ENCODE measurements at regions not wholly inside any gene's neighbourhood (a gene's known extent, or its start where the extent isn't known, plus 50 kb on each side); places are given as distances from the start of the nearest gene placed in this dataset.

DNA sequence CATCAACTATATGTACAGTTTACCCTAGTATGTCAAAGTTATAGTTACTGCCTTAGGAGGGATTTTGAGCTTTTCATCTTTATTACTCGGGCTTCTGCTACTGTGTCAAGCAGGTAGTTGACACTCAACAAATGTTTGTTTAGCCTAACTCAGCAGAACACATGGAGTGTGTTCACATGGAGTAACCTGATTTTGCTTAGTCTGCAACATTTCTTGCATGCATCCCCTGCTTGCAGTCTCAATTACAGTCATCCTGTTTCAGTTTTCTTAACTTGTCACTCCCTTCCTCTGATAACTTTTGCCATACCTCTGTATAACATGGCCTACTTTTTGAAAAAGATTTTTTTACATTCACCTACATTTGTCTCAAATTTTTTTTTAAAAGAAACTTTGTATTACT, 135.5 kb downstream of the NMUR2 start:
- no peak for DNase-seq

DNA sequence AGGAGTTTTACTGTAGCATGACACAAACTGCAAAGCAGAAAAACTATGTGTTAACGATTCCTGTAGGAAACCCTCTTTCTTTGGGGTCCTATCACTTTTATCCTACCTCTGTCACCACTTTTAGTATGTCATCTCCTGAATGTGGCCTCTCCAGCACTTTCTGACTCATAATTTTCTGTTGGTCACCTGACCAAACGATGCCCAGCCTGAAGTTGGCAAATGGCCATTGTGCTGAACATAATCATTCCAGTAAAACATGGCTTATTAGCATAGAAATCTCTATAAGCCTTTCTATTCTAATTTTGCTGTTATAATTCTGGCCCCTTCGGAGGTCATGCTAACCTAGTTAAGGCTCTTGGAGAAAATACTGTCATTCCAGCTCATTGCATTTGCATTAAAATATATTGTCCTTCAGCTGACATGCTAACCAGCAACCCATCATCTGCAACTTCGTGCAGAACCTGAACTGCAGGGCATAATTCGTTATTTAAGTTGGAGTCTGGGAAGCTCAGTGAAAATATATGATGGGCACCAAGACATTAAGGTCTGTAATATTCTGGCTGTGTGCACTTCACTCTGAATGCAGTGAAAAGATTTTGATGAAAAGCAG, 140.3 kb downstream of the NMUR2 start:
- no peak for DNase-seq

DNA sequence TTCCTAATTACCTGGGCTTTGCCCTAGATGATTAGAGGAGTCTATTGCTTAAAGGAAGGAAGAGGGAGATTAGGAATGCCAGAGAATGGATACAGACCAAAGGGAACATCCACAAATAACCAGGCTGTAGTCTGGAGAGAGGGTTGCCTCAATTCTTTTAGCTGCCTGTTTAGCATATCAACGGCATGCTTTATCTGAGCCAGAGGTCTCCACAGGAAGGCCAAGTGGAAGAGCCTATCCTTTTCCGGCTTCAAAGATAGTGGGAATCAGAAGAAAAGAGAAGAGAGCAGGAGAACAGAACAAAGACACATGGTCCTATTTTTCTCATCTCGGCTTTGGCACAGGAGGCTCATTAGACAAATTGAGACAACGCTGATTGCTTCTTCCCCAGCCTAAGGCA, 142.4 kb downstream of the NMUR2 start:
- no peak for DNase-seq

DNA sequence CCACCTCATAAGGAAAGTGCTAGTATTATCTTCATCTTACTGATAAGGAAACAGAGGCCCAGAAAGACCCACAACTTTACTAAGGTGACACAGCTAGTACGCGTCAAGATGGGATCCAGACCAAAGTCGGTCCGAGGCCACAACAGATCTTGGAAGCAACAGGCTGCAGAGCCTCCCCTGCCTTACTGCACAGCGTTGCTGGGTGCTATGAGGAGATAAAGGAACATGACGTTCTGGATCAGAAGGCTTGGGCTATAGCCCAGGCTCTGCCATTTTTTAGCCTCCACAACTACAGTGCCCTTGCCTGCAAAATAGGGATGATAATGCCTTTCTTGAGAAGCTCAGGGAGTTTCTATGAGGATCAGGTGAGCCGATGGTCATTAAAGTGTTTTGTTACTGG, 144.1 kb downstream of the NMUR2 start:
- DNase-seq: no peak

DNA sequence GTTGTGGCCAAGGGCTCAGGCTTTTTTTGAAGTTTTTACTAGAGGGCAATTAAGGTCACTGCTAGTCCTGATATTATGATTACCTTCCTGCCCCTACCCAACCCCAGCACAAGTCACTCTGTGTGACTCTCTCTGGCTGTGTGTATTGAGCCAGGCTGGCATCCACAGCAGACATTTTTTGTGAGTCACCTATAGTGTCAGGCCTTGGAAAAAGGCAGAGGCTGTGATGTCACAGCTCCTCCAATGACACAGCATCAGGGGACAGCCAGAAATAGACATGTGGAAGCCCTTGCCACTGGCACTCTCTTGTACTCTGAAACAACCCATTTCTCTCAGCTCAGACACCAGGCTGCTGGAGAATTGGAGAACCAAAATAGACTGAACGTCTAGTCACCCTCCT, 145.4 kb downstream of the NMUR2 start:
- no peak for DNase-seq

DNA sequence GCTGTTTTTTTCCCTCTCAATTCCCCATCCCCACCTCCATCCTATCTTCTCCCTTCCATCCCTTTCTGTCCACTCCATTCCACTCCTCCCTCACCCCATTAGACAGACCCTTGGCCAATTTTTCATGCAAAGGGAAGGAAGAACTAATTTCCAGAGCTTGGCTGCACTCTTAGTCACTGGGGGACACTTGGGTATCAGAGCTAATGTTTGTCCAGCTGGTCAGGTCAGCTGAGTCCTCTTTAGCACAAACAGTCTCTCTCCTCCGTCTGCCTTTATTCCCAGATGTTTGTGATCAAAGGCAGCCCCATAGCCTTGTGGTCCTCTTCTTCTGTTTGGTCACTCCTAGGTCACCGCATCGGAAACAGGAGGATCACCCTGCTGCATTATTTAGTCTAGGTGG, 148.5 kb downstream of the NMUR2 start:
- no peak for DNase-seq

DNA sequence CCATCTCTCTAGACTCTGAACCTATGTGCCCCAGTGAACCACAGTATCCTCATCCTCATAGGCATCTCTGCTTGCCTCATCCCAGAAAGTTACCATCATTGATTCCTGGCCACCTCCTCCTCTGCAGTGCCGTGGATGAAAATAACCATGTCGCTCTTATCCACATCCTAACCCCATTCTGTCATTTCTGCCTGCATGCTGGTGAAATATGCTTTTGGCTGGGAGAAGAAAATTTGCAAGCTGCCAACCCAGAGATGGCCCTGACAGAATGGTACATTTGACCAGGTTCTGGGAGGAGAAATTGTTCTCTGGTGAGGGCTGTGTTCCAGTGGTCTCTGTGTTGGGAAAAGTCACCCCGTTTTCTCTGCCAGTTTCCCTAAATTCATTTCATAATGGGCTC, 149.7 kb downstream of the NMUR2 start:
- DNase-seq: no peak

DNA sequence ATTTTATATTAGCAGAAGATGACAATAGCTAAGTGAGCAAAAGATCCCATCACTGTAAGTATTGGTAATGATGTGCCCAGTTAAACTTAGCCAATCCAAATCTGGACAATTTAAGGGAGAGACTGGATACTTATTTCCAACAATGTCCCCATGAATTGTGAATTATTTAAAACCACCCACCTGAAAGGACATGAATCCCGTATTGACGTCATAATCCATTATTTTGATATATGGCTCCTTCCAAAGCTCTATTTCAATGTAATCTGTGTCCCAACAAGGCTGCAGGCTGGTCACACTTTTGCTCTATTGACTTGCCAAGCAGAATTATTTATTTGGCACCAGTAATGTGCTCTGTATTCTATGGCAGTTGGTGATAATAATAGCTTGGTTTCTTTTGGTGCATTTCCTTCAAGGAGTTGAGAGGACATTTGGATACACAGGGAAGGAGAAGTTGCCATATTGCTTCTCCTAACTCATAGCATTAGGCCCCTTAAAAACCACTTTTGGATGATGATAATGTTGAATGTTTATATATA, 157.2 kb downstream of the NMUR2 start:
- no peak for DNase-seq

DNA sequence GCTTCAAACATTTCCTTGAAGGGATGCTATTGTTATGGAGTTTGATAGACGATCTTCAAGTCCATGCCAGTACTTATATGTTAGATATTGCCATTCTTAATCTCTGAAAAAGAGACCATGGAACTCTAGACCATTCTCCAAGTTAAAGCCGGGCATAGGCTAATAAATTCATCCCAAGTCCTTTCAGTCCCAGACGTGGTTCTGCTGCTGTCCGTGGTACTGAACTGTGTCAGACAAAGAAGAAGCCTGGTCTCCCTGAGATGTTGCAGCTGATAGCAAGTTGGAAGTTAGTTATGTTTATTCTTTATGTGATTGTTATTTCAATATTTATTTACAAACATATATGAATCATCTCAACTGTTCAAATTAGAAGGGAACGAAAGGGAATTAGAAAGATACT, 158.7 kb downstream of the NMUR2 start:
- DNase-seq: no peak

DNA sequence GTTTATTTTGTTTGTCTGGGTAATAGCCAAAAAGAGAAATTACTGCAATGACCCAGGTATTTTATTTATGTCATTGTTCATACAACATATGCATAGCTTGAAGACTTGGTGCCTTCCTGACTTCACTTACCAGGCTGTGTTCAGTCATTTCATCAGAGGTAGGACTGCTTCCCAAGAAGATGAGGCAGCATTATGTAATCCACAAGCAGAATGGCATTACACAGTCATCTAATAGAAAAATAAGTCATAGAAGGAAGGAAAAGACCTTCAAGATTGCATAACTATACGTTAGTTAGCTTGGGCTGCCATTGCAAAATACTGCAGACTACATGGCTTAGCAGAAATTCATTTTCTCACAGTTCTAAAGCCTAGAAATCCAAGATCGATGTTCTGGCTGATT, 167.5 kb downstream of the NMUR2 start:
- no peak for DNase-seq

DNA sequence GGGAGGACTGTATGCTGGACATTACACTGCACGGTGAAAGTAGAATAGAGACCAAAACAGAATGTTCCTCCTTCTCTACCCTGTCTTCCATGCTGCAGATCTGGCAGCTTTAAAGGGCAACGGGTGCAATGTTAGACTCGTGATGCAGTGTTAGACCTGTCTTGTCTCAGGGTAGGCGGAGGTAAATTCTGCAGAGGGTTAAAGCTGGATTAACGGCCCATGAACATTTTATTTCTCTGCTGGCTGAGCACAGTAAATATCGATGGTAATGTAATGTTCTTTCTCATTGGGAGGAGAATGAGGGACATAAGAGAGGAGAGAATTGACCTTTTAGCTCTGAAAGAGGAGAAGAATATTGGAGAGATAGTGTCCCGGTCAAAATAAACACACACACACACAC, 178.9 kb downstream of the NMUR2 start:
- DNase-seq: no peak

DNA sequence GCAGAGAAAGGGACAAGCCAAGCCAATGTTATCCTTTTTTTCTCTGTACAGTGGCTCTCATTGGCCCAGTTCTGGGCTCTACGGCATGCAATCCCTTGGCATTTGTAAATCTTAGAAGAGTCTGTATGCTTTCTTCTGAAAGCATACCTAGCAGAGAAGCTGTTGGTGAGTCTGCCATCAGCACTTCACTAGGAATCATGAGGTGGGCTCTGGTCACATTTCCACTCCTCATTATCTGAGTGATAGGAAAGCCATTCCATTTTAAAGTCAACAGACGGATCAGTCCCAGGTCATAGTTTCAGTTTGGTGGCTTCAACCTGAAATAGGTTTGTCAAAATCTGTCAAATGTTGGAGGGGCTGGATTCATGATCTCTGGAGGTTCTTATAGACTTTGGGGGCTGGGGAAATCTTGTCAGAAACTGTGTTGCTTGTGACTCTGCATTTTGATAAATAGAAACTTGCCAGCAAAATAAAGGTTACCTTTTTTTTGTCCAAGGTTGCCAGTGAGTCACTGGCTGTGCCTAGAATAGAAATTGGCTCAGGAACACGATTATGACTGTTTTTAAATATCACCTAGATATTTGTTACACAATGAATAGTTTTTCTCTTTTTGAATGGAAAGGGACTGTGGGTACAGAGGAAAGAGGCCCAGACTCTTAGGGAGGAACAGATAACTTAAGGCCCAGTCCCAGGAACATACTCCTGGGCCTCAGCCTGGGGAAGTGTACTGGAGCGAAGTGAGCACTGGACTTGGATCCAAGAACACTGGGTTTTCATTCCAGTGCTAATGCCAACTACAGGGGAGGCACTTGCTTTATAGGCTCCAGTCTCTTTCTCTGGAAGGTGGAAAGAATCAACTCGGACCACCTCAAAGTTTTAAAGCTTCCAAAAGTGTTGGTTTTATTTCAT, 183.1 kb downstream of the NMUR2 start:
- DNase-seq: no peak

DNA sequence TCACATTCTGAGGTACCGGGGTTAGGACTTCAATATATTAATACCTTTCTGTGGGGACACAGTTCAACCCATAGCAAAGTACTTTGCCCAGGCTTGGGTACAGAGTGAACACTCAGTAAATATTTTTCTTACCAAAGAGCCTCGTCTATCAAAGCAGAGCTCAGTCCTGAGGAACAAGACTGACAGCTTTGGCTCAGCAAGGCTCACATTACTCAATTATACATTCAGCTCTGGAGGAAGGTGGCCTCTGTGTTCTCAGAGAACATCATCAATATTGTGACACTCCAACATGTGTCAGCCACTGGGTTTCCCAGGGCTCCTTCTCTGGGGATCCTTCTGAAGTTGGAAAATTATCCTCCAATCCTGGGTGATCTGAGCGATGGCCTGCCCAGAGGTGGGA, 186.4 kb downstream of the NMUR2 start:
- DNase-seq: no peak

DNA sequence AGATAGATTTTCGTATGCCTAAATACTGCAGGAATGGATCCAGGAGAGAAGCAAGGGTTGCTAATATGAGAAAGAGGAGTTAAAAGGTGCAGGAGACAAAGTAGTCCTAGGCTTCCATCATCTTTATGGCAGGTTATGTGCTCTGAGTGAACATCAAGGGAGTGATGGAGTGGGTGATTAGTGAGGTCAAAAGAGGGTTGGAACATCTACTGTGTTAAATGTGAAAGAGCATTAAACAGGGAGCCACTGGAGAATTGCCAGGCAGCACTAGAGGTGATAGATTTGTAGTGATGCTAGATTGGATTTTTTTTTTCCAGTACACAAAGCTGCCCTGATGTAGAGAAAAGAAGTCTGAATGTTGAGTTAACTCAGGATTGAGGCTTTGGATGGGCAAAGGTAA, 199.3 kb downstream of the NMUR2 start:
- no peak for DNase-seq

DNA sequence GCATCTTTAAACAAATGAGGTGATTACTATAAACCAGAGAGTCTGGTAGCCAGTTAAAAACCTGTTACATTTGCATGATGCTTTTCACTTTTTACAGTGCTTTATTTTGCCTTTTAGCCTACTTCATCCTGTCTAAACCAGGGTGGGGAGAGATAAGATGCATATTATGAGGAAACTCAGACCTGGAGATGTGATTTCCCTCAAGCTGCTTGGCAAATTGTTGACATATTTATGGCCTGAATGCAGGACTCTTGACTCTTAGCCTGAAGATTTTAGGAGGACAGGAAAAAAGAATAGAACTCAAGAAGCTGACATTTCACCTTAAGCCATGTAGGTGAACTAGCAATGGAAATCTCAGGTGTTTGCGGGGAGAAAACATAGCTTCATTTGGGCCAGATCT, 202.8 kb downstream of the NMUR2 start:
- no peak for DNase-seq

DNA sequence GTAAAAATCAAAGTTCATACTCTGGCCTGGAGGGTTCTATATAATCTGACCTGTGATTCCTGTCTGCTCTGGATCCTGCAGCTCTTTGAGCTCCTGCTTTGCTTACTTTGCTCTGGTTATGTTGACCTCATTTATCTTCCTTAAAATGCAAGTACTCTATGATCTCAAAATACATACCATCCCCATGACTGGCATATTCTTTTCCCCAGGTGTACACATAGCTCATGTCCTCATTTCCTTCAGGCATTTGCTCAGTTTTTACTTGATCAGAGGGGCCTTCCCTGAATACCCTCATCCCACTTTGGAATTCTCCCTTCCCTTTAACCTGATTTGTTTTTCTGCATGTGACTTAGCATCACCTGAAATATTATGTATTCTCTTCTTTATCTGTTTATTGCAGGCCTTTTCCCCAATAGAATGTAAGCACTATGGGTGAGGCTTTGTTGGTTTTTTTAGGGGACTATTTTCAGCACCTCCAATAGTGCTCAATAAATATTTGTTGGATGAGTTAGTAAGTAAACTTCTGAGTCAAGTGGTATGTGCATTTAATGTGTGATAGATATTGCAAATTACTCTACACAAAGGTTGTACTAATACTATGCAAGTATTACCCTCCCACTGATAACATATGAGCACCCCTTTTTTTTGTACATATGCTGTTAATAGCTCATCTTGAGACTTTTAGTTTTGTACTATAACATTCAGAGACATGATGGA, 211.5 kb downstream of the NMUR2 start:
- DNase-seq: no peak

DNA sequence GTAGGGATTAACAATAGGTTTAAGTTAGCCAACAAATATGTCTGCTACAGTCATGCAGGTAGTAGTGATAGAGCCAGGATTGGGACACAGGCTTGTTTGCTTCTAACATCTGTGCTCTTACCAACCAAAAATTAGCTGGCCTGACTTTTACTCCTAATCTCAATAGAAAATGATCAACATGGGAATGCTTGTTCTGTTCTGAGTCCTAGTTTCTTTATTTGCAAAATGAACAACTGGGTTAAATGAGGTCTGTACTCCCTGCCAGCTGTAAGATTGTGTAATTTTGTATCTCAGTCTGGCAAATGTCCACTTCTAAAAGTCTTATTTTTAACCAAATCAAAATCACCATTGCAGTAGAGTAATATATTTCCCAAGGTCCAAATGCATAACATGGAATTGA, 216.8 kb downstream of the NMUR2 start:
- no peak for DNase-seq

DNA sequence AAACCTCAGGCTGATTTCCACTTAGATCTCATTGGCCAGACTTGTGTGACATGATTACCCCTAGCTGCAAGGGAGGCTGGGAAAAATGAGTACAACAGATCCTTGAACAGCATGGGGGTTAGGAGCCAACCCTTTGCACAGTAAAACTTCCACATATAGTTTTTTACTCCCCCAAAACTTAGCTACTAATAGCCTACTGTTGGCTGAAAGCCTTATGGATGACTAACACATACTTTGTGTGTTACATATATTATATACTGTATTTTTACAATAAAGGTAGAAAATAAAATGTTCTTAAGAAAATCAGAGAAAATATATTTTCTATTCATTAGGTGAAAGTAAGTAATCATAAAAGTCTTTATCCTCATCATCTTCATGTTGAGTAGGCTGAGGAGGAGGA, 217.4 kb downstream of the NMUR2 start:
- no peak for DNase-seq

DNA sequence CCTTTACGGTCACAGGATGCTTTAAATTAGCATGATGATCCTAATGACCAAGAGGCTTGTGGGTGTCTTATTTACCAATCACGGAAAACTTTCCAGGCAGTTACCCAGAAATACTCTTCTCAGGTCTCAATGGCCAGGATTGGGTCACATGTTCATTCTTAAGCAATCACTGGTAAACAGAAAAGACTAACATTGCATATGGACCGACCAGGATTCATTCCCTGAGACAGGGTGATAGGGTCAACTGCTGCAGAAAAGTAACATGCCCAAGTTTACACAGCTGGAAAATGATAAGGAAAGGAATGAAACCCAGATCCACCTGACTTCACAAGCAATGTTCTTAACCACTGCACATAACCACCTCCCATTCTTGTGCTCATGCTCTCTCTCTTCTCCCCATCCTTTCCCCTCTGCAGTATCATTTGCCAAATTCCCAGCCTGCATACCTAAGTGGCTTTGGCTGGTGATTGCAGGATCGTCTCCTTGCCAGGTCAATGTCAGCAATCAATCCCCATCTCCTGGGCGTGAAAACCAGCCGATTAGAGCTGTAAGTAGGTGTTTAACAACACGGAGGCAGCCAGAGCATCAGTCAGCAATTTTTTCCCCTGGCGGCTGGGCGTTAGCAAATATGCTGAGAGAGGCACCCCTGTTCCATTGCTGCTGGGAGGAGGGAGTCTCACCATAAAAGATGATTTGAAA, 219.4 kb downstream of the NMUR2 start:
- no peak for DNase-seq

DNA sequence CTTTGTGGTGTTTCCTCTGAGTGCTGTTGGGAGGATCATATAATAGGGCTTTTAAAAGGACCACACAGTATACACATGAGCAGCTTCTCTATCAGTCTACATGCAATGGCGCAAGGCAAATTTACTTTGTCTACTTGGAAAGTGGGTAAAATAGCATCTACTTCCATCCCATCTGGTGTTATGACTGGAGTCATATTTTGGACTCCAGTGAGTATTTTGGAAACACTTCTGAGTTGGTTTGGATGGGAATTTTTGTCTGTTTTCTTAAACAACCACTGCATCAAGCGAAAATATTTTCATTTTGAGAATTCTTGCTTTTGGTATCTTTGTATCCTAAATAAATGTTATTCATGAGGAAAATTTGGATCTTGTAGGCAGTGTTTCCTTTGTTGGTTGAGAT, 220.8 kb downstream of the NMUR2 start:
- DNase-seq: no peak

DNA sequence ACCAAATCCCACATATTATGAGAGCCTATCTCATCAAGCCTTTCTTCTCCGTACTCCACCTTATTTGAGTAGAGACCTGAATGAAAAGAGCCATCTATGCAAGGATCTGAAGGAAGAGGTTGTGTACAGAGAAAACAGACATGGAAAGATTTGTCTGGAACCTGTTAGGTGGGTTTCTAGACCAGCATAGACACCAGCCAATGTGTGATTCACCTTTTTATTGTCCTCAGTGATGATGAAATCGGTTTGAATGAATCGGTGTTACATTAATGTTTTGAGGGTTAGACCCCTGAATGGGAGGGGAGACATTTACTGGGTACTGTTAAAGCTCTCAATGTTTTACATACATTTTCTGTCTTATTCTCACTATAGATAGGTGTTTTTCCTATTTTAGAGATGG, 223.6 kb downstream of the NMUR2 start:
- DNase-seq: no peak

DNA sequence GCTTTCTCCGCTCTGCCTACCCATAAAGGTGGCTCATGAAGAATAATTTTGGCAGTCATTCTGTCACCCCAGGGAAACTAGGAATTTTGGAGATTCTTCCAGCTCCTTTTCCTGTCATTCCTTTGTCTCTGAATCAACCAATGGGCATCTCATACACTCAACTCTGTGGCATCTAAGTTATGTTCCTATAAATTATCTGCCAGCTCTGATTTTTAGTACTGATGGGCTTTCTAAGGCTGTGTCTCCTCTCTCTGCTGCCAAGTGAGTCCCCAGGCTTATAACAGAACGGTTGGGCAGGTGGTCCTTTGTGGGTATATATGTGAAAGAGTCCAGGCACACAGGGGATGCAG, 226.8 kb downstream of the NMUR2 start:
- DNase-seq: no peak

DNA sequence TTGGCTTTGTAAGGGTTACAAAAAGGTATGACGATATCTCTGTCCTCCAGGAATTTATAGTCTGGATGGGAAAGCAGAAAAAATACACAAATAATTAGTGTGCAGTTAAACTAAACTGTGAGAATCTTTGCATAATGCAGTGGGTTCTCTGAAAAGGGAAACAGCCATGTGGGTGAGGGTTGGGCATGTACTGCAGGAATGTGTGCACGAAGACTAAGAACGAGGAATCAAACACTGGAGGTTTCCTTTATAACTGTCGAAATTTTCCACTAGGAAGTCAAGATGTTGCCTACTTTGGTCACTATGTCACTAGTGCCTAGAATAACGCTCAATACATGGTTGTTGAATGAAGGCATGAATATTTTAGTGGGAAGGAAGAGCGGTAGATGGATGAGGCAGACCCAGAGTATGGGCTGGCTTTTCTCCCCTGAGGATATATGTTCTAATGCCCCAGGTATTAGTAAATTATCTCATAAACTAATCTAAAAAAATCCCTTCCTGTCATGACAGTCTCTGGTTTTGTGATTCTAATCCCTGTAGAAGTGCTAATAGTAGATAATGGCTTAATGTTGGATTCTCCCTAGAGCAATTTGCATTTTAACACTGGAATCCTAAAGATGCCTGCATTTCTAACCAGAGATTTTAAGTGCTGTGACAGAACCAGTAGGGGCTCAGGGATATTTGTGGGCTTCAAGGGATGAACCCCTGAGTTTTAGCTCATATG, 227.3 kb downstream of the NMUR2 start:
- DNase-seq: no peak
